SW 1271 (cell line): ENCODE measurements at regions not wholly inside any gene's neighbourhood (a gene's known extent, or its start where the extent isn't known, plus 50 kb on each side); places are given as distances from the start of the nearest gene placed in this dataset.
"Not testable (repeated sequence)": the region's sequence is repeated elsewhere in the genome, so short reads cannot be mapped to it uniquely, and the experiment has no call there.

Experiments
- DNase-seq, 2 experiments: peaks; one replicate each; lab custom pipeline; 2025; lab: John Stamatoyannopoulos, UW

- no peak for DNase-seq
Observed at GRCh38 chr2:123485056-123485455, 540.0 kb upstream of the CNTNAP5 start.

DNA sequence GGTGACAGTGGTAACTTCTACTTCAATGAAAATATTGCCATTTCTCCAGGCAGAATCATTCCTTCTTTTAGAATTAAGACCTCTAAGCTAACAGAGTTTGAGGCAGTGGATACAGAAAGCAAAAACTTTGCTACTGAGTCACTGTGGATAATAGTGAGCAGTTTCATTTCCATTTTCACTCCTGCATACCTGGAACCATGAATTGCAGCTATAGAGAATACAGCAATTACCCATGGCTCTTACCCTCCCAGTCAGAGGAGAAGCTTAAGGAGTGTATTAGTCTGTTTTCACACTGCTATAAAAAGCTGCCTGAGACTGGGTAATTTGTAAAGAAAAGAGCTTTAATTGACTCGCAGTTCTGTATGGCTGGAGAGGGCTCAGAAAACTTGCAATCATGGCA lies 531.4 kb upstream of the CNTNAP5 start:
- no peak for DNase-seq

GRCh38 chr2:123495241-123495640 lies 529.8 kb upstream of the CNTNAP5 start:
- no peak for DNase-seq

- DNase-seq, result no peak
Observed at GRCh38 chr2:123500346-123500745, 524.7 kb upstream of the CNTNAP5 start.

- DNase-seq, result no peak
Observed at GRCh38 chr2:123500988-123501387, 524.1 kb upstream of the CNTNAP5 start.

- peak in 1 of 2 experiments; percentile 13 for DNase-seq
Observed at GRCh38 chr2:123502931-123503330, 522.2 kb upstream of the CNTNAP5 start.

DNA sequence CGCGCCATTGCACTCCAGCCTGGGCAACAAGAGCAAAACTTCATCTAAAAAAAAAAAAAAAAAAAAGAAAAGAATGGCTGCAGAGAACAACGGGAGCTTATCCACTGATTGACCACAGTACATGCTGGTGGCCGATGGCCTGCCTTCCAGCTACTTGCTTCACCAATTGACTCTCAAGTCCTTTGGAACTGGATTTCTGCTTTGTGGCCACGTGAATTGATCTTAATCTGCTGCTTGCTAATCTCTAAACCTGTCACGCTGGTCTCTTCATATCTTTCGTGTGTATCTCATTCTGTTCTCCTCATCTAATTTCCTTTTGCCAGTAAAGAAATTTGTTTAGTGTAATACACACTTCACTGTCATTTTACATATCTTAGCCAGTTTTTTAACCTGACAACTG lies 512.5 kb upstream of the CNTNAP5 start:
- DNase-seq, result no peak

- DNase-seq, result no peak
Observed at GRCh38 chr2:123513351-123513750, 511.7 kb upstream of the CNTNAP5 start.

- no peak for DNase-seq
Observed at GRCh38 chr2:123514613-123515207, 510.4 kb upstream of the CNTNAP5 start.

GRCh38 chr2:123518367-123518766 lies 506.7 kb upstream of the CNTNAP5 start:
- no peak for DNase-seq

- no peak for DNase-seq
Observed at GRCh38 chr2:123521854-123522253, 503.2 kb upstream of the CNTNAP5 start.

DNA sequence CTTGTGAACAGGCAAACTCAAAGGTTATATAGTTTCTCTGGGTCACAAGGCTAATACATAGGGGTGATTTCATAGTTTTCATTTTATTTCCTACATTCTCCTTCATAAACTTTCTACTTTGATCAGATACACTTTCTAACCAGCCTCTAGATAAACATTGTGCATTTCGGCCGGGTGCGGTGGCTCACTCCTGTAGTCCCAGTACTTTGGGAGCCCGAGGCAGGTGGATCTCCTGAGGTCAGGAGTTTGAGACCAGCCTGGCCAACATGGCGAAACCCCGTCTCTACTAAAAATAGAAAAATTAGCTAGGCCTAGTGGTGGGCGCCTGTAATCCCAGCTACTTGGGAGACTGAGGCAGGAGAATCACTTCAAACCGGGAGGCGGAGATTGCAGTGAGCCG lies 502.6 kb upstream of the CNTNAP5 start:
- DNase-seq, result not testable (repeated sequence)

DNA sequence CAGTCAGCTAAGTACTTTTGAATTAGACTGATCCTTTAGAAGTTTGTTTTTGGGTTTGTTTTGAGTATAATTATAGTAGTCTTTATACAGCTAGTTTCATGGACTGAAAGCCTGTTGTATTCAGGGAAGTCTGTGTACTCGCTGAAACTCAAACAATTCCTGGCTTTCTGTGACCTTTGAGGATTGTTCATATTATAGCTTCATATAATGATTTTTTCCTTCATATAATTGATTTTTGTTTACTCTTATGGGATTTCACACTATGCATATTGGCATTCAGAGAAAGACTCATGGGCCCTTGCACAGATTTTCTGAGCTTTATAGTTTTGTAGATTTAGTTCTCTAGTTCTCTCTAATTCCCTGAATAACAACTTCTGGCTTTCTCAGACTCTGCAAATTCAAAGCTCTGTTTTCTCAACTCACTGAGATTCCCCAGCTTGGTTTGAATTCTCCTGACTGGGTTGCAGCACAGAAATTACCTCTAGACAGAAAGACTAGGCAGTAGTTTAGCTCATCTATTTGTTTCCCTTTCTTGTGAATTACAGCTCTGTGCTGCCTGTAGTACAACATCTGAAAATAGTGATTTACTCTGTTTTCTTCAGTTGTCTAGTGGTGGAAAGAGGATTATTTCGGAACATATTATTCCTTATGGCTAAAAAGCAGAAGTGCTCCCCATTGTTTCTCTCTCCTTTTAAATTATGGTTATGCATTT lies 495.9 kb upstream of the CNTNAP5 start:
- no peak for DNase-seq

DNA sequence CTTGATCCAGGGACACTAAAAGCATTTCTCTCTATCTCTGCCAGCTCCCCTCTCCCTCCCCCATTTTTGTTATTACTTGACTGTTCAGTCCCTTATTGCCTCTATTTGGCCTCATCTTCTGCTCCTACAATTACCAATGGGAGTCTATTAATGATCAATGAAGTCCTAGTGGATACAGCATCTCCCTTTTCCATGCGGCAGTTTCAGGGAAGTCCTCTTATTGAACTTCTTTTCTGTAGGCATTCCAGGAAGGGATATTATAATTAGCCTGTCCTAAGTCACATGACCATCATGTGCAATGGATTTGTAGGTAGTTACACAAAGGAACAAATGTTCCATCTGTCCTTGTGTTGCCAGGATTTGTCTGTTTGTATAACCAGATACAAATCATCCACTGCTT lies 495.1 kb upstream of the CNTNAP5 start:
- DNase-seq, result no peak

DNA sequence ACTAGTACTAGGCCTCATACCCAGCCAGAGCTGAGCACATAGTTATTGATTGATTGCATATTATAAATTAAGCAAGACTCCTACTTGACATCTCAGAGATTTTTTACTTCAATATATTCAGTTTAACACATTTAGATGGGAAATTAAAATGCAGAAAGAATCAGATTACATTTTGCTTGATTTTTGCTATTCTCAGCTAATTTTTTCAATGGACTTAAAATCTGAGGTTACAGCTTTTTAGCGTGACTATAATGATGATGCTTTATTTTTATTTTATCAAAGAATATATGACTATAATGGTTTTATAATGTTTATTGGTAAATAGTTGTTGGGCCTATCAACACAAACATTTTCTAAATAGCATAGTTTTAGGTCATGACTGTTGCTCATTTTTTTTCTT lies 493.0 kb upstream of the CNTNAP5 start:
- no peak for DNase-seq

- DNase-seq, result no peak
Observed at GRCh38 chr2:123532994-123533393, 492.1 kb upstream of the CNTNAP5 start.

GRCh38 chr2:123540291-123540690 lies 484.8 kb upstream of the CNTNAP5 start:
- DNase-seq, result no peak

- no peak for DNase-seq
Observed at GRCh38 chr2:123546353-123546752, 478.7 kb upstream of the CNTNAP5 start.

GRCh38 chr2:123563515-123563914 lies 461.6 kb upstream of the CNTNAP5 start:
- DNase-seq, result no peak

DNA sequence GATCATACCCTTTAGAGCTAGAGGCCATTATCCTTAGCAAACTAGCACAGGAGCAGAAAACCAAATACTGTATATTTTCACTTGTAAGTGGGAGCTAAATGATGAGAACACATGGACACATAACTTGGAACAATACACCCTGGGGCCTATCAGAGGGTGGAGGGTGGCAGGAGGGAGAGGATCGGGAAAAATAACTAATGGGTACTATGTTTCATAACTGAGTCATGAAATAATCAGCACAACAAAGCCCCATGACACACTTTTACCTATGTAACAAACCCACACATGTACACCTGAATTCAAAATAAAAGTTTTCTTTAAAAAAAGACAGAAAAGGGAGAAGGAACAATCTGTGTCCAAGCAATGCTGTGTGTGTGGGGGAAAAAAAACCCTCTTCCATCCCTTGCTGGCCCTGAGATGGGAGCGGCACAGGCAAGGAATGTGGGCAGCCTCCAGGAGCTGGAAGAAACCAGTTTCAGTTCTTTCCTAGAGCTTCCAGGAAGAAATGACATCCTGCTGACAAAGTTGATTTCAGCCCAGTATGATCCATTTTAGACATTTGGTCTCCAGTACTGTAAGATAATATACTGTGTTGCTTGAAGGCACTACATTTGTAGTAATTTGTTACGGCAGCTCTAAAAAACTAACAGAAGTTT lies 458.7 kb upstream of the CNTNAP5 start:
- DNase-seq, result no peak

DNA sequence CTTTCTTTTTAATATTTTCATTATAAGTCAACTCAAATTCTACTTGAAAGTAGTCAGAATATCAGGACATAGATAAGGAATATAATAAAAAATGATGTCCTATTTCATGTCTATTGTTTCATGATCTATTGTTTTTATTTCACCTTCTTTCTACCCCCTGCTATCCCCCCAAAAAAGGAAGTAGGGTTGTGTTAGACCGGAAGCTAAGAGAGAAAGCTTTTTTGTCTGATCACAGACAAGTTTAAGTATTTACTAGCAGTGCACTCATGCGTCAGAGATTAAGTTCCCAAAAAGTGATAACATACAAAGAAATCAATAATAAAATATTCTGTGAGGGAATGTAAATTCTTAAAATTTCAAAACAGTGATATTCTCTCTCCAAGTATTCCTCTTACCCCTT lies 447.1 kb upstream of the CNTNAP5 start:
- no peak for DNase-seq

- DNase-seq, result no peak
Observed at GRCh38 chr2:123596621-123597020, 428.5 kb upstream of the CNTNAP5 start.

DNA sequence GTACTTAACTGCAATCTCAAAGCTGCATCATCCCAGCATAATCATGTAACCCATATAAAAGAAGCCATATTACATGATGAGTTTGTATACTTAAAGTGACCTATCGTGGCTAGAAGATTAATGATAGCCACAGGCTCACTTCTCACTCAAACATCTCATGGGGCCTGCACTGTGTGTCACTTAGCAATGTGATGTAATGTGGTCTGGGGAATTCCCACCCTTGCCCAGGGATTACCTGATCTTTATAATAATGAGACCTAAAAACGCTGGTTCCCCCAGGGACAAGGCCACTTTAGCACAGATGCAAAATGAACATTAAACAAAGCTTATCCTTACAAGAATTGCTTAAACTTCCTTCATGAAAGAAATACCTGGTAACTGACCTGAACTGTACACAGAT lies 427.1 kb upstream of the CNTNAP5 start:
- DNase-seq, result no peak
